HG02852 (cell line): ENCODE measurements at regions not wholly inside any gene's neighbourhood (a gene's known extent, or its start where the extent isn't known, plus 50 kb on each side); places are given as distances from the start of the nearest gene placed in this dataset.

Experiments used
- ATAC-seq: cut with Tn5 transposase; IDR thresholded peaks from one replicate; pipeline ENCODE4 v1.9.1; 2021; ENCODE audit warnings: mild to moderate bottlenecking, moderate library complexity; ENCODE audit not compliant: unreplicated experiment

DNA sequence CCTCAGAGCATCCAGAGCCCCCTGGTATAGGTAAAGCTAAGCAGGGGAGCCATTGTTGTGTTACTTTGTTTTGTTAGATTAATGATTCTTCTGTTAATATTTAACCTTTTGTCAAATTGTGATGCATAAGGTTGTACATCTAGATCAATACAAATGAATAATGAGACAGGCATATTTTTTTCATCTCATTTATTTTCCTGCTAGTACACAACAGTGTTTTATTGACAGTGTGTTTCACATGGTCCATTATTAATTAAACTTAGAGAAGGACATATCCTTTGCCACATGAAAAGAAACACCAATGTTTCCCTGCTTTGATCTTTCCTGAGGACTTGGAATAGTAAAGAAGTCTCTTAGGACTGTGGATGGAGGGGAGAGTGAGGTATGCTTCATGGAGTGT lies 543.6 kb upstream of the CFAP20DC start:
- ATAC-seq = no peak

DNA sequence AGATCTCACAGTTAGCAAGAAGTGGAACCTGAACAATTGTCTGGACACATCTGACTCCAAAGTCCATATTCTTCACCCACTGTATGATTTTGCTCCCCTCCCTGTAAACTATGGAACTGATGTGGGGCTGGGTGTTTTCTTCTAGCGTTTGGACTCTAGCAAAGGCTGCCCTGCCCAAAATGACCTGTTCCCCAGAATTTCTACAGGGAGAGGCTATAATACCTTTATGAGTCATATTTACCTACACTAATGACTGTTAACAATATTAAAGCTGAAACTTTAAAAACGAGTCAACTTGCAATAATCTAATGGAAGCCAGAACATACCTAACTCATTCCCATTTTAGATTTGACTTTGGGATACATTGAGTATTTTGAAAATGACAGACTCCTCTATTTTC lies 531.2 kb upstream of the CFAP20DC start:
- no peak for ATAC-seq

DNA sequence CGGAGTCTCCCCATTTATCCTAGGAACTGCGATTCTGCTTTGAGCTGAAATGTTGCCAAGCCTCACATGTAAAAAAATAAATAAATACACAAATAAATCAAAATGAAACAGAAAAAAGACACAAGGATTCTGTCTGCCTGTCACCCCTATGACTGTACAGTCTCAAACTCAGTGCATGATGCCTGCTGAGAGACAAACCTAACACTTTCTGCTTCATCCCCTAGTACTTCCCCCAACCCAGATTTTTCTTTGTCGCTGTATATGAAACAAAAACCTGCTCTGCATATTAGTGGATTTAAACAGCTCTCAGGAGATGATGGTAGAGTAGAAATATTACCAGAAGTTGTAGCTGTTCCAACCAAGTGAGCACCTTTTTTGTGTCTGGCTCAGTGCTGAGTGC lies 530.7 kb upstream of the CFAP20DC start:
- no peak for ATAC-seq

DNA sequence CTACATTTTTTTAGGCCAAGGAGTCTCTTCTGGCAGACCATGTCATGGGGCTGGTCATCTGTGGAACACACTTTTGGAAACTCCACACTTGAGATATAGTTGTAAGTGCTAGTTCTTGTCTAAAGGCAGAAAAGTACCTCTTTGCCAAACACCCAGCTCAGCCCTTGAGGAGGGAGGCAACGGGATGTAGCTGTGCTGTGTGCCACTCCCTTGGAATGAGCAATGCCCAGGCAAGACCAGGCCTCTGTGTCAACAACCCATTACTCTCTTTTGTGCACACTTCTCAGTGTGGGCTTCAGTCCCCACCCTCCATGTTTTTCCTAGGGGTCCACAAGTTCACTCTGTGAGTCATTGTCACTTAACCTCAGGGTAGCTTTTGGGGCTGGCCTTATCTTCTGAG lies 528.3 kb upstream of the CFAP20DC start:
- ATAC-seq = no peak

DNA sequence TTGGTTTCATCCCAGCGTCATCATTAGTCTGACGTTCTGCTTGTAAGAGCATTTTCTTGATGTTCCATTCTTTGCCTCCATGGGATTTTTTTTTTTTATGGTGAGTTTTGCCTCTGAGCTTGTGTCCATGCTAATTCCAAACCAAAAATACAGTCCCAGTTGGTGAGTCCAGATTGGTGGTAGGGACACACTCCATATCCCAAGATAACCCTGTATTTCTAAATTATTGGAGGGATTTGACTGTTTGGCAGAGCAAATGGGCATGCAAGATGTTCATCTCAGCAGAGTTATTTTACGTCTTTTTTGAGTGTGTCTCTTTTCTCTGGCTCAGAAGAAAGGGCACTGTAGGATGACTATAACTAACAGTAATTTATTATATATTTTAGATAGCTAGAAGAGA lies 526.8 kb upstream of the CFAP20DC start:
- ATAC-seq = no peak

DNA sequence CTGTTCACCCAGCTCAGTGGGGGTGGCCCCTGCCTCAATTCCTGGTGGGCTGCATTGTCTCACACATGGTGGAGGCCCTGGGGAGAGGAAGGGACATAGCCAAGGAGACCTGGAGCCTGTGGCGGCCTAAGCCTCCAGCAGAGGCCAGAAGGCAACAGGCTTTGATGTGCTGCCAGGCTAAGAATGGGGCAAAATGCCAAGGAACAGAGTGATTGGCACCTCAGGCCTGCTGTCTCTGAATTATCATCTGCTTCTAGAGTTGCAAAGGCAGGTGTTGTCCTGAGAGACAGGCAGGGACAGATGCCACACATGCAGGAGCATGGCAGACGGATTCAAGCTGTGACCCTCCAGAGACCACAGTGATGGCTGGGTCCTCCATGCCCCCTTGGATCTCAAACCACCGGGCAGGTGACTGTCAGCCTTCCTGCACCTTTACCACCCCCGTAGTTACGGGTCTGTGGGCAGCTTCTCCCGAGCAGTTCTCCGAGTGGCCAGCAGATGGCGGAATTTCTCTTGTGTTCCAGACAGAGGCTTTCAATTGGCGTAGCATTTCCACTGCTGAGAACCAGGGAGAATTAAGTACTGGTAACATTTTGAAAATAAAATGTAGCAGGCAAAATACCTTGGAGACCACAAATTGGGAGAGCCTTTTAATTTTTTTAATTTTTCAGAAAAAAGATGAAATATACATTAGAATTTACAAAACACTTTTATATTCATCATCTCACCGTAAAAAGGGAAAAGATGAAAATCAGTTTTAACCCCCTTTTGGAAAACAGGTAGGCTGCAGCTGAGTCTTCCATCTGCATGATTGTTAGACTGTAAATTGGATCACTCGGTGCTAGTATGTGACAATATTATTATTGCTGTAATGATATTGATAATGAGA lies 525.5 kb upstream of the CFAP20DC start:
- peak; percentile 88 for ATAC-seq

DNA sequence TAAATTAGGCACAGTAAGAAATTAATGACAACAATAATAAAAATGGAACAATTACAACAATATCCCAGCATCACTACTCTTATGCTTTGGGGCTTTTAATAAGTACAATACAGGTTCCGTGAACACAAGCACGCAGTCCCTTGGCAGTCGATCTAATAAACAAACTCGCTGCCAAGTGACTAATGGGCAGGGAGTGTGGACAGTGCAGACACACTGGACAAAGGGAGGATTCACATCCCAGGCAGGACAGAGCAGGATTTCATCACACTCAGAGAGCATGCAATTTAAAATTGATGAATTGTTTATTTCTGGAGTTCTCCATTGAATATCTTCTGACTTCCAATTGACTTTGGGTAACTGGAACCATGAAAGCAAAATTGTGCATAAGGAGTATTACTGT lies 524.1 kb upstream of the CFAP20DC start:
- ATAC-seq = no peak

DNA sequence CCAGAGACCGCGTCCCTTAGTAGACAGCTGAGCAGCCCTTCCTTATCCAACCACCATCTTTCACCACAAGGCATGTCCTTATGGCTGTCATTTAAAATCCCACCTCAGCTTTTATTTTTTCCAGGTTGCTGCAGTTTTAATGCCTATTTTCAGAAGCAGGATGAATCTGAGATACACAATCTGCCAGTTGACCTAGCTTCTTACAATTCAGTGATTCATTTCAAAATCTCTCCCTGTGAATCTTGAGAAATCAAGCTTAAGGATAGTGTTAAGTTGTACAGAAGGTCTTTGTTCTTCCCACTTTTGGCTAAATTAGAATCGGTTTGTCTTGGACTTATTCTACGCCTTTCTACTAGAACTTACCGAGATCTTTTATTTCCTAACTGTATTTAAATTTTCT lies 522.3 kb upstream of the CFAP20DC start:
- ATAC-seq = no peak

DNA sequence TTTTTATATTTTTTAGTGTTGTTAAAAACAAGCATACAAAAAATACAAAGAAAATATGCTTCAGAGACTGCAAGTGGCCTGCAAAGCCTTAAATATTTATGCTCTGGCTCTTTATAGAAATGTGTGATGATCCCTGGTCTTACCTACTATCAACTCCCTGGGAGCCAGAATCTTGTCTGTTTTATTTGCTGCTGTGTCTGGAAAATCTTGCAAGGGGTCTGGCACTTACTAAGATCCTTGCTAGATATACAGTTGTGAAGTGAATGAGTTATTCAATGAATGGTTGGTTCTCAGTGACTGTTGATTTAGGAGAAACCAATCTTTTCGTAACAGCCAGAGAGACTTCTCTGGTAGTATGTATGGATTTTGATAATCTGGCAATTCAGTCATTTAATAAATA lies 521.0 kb upstream of the CFAP20DC start:
- no peak for ATAC-seq

DNA sequence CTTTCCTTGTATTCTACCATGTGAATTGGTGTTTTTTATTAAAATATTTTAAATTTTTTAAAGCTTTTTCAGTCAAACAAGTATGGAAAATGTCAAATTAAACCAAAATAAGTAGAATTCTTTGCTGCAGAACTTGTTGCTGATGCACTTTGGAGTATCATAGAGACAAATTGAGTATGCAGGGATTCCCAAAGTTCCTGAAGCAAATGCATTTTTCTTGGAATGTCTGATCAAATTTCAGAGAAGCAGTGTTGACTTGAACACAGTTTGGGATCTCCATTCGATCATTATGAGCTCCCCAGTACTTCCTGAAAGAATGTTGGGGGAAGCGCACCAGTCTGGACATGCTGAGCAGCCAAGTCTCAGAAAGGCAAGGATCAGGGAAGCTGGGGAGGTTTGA lies 517.8 kb upstream of the CFAP20DC start:
- ATAC-seq = no peak

DNA sequence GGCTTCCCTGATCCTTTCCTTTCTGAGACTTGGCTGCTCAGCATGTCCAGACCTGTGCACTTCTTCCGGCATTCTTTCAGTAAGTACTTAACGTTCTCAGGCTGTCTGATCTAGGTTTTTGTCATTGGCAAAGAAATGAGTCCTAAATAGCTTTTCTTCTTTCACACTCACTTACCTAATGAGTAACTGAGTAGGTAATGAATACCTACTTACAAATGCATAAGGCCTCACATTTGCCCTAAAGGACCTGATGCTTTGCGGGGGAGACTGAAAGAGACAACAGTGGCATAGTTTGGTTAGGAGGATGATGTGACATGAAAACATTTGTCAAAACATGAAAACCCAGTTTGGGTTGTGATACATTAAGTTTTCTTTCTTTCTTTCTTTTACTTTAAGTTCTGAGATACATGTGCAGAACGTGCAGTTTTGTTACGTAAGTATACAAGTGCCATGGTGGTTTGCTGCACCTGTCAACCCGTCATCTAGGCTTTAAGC lies 516.7 kb upstream of the CFAP20DC start:
- ATAC-seq = peak; percentile 98

DNA sequence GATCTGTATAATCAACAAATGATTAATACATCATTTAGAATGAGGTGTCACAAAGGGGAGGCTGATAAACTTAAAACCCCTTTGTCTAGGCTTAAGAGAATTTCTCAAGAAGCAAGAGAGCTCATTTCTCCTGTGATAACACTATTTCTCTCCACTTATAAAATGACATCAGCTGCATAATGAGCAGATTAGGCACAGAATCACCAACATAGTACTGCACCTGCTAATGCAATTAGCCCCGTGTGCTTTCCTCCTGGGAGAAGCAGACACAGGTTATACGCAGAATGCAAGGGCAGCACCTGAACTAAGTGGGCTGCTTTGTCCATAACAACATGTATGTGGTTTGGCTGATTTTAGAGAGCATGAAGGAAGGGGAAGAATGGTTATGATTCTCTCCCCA lies 515.3 kb upstream of the CFAP20DC start:
- no peak for ATAC-seq

DNA sequence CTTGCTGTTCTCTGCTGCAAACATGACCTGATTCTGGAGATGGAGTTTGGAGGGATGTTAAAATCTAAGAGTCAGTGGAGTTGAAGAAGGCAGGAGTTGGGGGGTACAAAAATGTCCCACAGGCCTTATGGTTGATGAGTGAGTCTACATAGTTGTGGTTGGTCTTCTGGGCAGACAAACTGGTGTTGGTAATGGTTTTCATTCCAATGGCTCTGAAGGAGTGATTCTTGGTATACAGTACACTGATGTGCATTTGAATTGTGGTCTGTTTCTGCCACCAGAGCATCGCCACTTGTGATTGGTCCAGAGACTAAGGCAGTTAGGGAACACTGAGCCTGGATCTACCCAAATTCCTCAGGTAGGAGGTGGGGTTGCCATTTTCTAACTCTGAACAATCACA lies 514.1 kb upstream of the CFAP20DC start:
- no peak for ATAC-seq

DNA sequence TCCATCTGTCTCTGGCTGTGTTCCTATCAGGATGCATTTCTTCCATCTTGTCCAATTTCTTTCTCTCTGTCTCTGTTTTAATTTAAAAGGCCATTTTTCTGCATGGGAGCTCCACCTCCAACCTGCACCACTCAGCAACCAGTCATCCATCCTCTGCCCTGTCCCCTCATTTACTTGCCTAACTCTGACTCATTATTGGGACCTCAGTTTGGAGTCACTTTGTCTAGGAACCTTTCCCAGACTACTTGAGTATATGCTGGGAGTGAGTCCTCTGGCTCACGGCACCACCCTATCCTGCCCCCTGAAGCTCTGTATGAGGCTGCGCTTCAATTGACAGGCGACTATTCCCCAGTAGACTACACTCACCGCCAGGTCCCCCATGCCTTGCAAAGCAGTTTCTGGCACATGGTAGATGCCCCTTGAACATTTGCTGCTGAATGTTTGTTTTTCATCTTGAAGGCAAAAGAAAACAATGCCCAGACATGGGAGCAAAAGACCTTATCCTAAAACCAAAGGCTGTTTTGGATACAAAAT lies 513.3 kb upstream of the CFAP20DC start:
- ATAC-seq = no peak

DNA sequence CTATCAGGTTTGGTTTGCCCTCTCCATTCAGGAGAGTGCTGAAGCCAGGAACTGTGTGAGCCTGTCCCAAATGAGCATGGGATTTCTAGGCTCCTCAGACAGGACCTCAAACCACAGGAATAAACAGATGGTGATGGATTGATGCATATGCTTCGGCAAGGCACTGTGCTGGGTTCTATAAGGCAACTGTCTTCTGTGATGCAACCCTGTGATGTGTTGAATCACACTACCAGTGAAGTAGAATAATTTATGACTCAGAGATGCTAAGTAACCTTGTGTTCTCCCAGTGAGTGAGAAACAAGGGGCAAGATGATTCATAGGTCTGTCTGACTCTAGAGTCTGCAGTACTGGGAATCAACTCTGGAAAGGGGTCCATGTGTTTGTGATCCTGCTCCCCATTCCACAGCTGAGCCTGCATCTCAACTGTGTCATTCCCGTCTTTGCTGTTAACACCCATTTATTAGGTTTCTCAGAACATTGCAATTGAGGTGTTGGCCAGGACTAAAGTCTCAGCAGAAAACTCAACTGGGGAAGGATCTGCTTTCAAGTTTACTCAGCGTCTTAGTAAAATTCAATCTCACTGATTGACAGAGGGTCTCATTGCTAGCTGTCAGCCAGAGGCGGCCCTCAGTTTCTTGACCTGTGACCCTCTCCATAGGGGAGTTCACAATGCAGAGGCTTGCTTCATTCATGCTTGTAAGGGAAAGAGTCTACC lies 510.1 kb upstream of the CFAP20DC start:
- no peak for ATAC-seq

DNA sequence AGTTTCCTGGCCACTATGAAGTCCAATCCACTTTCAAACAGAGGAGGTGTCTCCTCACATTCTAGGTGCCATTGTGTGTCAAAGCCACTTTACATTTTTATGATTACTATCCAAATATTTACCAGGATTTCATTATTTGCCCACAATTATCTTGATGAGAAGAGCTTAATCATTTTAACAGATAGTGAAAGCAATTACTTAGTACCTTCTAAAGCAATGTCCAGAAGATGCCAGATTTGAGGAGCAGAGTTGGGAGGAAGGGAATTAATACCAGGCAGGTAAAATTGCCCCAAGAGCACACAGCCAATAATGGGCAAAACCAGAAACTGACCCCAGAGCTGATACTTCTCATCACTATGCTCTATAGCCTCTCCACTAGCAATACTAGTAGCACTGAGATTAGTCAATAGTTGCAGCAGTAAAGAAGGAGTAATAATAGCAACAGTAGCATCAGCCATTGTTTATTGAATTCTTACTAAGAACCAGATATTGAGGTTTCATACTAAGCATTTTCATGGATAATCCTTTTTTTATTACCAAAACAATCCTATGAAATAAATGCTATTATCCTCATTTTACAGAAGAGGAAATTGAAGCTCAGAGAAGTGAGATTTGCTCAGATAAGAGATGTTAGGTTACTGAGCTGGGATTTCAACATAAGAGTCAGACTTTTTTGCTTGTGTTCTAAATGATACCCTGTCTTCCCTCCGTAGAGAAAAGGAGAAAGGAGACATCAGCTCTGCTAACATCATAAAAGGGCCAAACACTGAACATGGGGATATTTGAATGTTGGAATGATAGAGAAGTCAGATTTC lies 509.3 kb upstream of the CFAP20DC start:
- ATAC-seq = no peak

DNA sequence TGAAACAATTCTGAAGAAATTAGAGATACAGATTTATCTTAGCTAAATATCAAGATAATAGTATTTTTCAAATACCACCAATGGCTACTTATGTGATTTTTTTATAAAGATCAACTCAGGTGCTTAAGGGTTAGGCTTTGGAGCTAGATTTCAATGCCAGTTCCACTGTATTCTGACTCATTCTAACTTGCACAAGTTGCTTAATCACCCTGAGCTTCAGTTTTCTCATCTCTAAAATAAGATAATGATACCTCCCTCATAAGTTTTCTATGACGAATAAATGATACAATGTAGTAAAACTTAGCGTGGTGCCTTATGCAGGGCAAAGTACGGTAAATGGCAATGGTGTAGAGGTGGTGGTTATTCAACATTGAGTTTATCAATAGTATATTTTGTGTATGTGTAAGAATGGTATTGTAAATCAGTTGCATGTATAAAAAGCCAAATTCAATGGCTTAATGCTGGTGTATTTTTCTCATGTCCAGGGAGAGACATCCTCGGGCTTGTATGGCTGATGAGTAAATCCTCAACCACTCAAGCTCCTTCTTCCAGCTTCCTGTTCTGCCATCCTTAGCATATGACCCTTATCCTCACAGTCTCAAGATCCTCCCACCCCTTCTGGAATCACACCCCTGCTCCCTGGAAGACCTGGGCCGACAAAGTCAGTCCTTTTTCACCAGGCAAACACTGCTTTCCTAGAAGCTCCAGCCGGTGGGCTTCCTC lies 505.9 kb upstream of the CFAP20DC start:
- no peak for ATAC-seq

DNA sequence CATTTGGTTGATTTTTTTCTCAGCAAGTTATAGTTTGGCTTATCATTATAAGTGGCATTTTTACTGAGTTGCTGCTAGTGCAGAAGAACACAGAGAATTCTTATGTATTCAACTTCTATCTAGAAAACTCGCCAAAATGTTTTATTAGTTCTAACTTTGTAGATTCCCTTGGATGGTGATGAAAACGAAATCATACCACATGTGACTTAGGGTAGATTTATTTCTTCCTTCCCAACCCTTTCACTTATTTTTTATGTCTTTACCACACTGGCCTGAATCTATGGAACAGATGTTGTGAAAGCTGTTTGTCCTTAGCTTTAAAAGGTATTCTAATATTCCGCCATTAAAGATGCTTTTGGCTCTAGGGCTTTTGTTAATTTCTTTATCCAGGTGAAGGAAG lies 503.3 kb upstream of the CFAP20DC start:
- ATAC-seq = no peak

DNA sequence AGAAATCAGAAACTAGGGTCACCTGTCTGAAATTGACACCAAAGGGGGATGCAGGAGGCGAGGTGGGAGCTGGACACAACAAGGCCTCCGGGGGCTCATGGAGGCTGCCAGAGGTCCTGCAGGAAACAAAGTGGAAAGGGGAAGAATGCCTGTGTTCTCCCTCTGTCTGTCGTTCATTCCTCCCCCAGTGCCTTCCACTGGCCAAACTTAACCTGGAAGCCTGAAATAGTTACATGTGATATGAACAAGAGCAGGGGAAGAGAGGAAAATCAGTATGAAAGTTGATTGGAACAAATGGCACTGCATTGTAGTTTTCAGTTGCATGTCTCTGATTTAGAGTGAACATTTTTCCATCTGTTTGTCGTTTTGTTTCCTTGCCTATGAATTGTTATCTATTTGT lies 502.0 kb upstream of the CFAP20DC start:
- no peak for ATAC-seq

DNA sequence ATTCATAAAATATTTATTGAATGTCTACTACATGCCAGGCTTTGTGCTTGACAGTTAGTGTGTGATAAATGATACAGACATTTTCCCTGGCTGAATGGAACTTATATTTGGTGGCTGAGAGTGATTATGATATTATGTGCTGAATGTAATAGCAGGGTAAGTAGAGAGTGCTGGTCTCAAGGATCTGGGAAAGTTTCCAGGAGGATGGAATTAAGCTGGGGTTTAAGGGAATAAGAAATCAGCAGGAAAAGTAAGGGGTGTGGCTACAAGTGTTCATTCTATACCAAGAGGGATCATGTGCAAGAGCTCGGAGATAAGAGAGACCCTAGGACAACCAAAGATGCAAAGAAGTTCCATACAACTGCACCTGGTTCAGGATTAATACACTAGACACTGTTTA lies 500.1 kb upstream of the CFAP20DC start:
- no peak for ATAC-seq
